ENCODE measurements at regions not wholly inside any gene's neighbourhood (a gene's known extent, or its start where the extent isn't known, plus 50 kb on each side); places are given as distances from the start of the nearest gene placed in this dataset.
A peak's percentile ranks its signal among the peaks of the same experiment; 100 is the strongest.

DNA sequence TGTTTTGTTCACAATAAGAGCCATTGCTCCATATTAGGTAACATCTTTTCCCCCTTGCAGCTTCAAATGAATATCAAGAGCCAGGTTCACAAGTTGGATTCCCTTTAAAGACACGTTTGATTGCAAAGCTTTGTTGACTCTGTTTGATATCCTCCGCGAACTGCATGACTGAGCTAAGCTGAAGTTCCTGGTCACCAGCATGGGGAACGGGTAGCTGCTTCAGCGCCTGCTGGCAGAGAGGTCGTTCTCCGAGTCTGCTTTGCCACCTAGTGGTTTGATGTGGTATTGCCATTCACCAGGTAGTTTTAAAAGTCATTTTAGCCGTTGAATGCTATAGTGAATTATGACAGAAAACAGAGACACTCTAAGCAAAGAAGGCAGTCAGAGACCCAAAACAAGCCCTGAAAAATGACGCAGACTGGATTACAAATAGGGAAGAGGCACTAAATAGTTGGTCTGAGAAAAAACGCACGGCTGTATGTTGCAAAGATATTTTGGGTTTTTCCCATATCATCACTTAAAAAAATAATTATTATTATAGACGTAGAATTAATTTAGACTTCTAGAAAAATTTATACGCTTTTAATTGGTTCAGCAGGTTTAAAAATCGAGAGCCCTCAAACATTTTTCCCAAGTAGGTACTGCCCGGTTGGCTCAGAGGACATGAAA lies 193.5 kb upstream of the FMN2 start:
- POLR2A ChIA-PET, result no interaction called here
- CTCF ChIA-PET, result no interaction called here
- no peaks in the 10 kb centered on the region for H3K36me3 ChIP-seq (ENCODE audit: control insufficient read depth, insufficient read depth, low read length)
- peak; percentile 78 for DNase-seq (ENCODE audit: low read depth, low spot score)
- intact Hi-C loops (cut with micrococcal nuclease; ENCODE audit: unreplicated experiment), result loop anchor here (2.0 kb wide), 1 partner anchor 493 kb away; no protein-coding TSS in a partner anchor
- no peaks in the 10 kb centered on the region for H3K9me3 ChIP-seq (ENCODE audit: control insufficient read depth, insufficient read depth, low read depth, low read length)
- no peak overlapping the region for H3K27ac ChIP-seq (ENCODE audit: low read length)
- TF ChIP-seq TCF7L2 (IDR thresholded peaks at IDR 0.05; ENCODE audit: low read depth, low read length) (no peak), REST (IDR thresholded peaks at IDR 0.05; ENCODE audit: insufficient read depth in 1 of 2, low read depth in 2 of 2, low read length in 1 of 2) (no peak), POLR2AphosphoS5 (IDR thresholded peaks at IDR 0.05; ENCODE audit: low read depth, low read length) (no peak), SIN3A (IDR thresholded peaks at IDR 0.05; ENCODE audit: borderline replicate concordance, insufficient read depth, low read depth, low read length) (no peak)
- TF ChIP-seq, protein P1, sequence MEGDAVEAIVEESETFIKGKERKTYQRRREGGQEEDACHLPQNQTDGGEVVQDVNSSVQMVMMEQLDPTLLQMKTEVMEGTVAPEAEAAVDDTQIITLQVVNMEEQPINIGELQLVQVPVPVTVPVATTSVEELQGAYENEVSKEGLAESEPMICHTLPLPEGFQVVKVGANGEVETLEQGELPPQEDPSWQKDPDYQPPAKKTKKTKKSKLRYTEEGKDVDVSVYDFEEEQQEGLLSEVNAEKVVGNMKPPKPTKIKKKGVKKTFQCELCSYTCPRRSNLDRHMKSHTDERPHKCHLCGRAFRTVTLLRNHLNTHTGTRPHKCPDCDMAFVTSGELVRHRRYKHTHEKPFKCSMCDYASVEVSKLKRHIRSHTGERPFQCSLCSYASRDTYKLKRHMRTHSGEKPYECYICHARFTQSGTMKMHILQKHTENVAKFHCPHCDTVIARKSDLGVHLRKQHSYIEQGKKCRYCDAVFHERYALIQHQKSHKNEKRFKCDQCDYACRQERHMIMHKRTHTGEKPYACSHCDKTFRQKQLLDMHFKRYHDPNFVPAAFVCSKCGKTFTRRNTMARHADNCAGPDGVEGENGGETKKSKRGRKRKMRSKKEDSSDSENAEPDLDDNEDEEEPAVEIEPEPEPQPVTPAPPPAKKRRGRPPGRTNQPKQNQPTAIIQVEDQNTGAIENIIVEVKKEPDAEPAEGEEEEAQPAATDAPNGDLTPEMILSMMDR (IDR thresholded peaks at IDR 0.05), result peak; percentile 90
- H3K4me1 ChIP-seq (ENCODE audit: control insufficient read depth, insufficient read depth, low read length), result no peaks in the 10 kb centered on the region
- in situ Hi-C loops (cut with HindIII; ENCODE audit: low pct_unique_long_range_greater_than_20kb, low sequenced_read_pairs), result no loop called here
- BruUV-seq (replicated peaks), result no TSS peak
- H3K4me3 ChIP-seq (ENCODE audit: low read depth in 2 of 2, low read length in 2 of 2), result no peak overlapping the region
- H3K27me3 ChIP-seq (ENCODE audit: control insufficient read depth, insufficient read depth, low read length), result peaks cover 2% of the 10 kb centered on the region; the same call in 1 of the 2 replicates
- peak; percentile 93 for ATAC-seq

DNA sequence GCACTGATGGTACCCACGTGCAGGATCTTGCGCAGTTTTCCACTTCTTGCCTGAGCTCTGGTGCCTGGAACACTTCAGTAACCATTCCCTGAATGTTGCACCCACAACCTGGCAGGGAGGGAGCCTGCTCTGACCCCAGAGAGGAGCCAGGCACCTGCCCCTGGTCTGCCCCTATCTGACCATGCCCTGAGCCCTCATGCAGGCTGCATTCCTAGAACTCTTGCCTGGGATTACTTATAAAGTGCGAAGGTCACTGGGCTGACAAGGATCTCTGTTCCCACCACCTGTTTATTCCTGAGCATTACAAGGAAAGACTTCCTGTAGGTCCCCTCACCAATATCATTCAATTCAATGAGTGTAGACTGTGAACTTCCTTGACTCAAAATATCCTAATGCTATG lies 191.9 kb upstream of the FMN2 start:
- no peak overlapping the region for H3K27ac ChIP-seq (ENCODE audit: low read length)
- no peaks in the 10 kb centered on the region for H3K36me3 ChIP-seq (ENCODE audit: control insufficient read depth, insufficient read depth, low read length)
- intact Hi-C loops (cut with micrococcal nuclease; ENCODE audit: unreplicated experiment), result loop anchor here (2.0 kb wide), 1 partner anchor 495 kb away; no protein-coding TSS in a partner anchor
- TF ChIP-seq POLR2AphosphoS5 (IDR thresholded peaks at IDR 0.05; ENCODE audit: low read depth, low read length) (no peak), TCF7L2 (IDR thresholded peaks at IDR 0.05; ENCODE audit: low read depth, low read length) (no peak), SIN3A (IDR thresholded peaks at IDR 0.05; ENCODE audit: borderline replicate concordance, insufficient read depth, low read depth, low read length) (no peak)
- ATAC-seq, result no peak
- in situ Hi-C loops (cut with HindIII; ENCODE audit: low pct_unique_long_range_greater_than_20kb, low sequenced_read_pairs), result no loop called here
- no TSS peak for BruUV-seq (replicated peaks)
- H3K9me3 ChIP-seq (ENCODE audit: control insufficient read depth, insufficient read depth, low read depth, low read length), result no peaks in the 10 kb centered on the region
- peaks cover 2% of the 10 kb centered on the region; the same call in 1 of the 2 replicates for H3K27me3 ChIP-seq (ENCODE audit: control insufficient read depth, insufficient read depth, low read length)
- H3K4me1 ChIP-seq (ENCODE audit: control insufficient read depth, insufficient read depth, low read length), result no peaks in the 10 kb centered on the region
- CTCF ChIA-PET, result no interaction called here
- POLR2A ChIA-PET, result no interaction called here
- no peak for DNase-seq (ENCODE audit: low read depth, low spot score)
- H3K4me3 ChIP-seq (ENCODE audit: low read depth in 2 of 2, low read length in 2 of 2), result no peak overlapping the region

- POLR2A ChIA-PET, result no interaction called here
- no peaks in the 10 kb centered on the region for H3K4me1 ChIP-seq (ENCODE audit: control insufficient read depth, insufficient read depth, low read length)
- in situ Hi-C loops (cut with HindIII; ENCODE audit: low pct_unique_long_range_greater_than_20kb, low sequenced_read_pairs), result no loop called here
- H3K27me3 ChIP-seq (ENCODE audit: control insufficient read depth, insufficient read depth, low read length), result peaks cover 2% of the 10 kb centered on the region; the same call in 1 of the 2 replicates
- no peaks in the 10 kb centered on the region for H3K9me3 ChIP-seq (ENCODE audit: control insufficient read depth, insufficient read depth, low read depth, low read length)
- intact Hi-C loops (cut with micrococcal nuclease; ENCODE audit: unreplicated experiment), result no loop called here
- CTCF ChIA-PET, result no interaction called here
- DNase-seq (ENCODE audit: low read depth, low spot score), result no peak
- no peak for ATAC-seq
- no TSS peak for BruUV-seq (replicated peaks)
- H3K36me3 ChIP-seq (ENCODE audit: control insufficient read depth, insufficient read depth, low read length), result no peaks in the 10 kb centered on the region
- TF ChIP-seq REST (IDR thresholded peaks at IDR 0.05; ENCODE audit: insufficient read depth in 1 of 2, low read depth in 2 of 2, low read length in 1 of 2) (no peak), POLR2AphosphoS5 (IDR thresholded peaks at IDR 0.05; ENCODE audit: low read depth, low read length) (no peak), SIN3A (IDR thresholded peaks at IDR 0.05; ENCODE audit: borderline replicate concordance, insufficient read depth, low read depth, low read length) (no peak), TCF7L2 (IDR thresholded peaks at IDR 0.05; ENCODE audit: low read depth, low read length) (no peak)
- TF ChIP-seq, protein P1 (IDR thresholded peaks at IDR 0.05), result no peak
- H3K4me3 ChIP-seq (ENCODE audit: low read depth in 2 of 2, low read length in 2 of 2), result no peak overlapping the region
- H3K27ac ChIP-seq (ENCODE audit: low read length), result no peak overlapping the region
Observed at GRCh38 chr1:239906394-239906793, 185.3 kb upstream of the FMN2 start.
